Daoy (cell line): ENCODE measurements at regions not wholly inside any gene's neighbourhood (a gene's known extent, or its start where the extent isn't known, plus 50 kb on each side); places are given as distances from the start of the nearest gene placed in this dataset.
A peak's percentile ranks its signal among the peaks of the same experiment; 100 is the strongest.
"Not testable (repeated sequence)": the region's sequence is repeated elsewhere in the genome, so short reads cannot be mapped to it uniquely, and the experiment has no call there.

Experiments
- DNase-seq: peaks from one replicate; pipeline ENCODE4 v3.0.0-alpha.2; 2015; ENCODE audit warnings: low read depth

GRCh38 chr5:66348387-66349125 lies 204.5 kb downstream of the SREK1 start:
- no peak for DNase-seq

- DNase-seq: no peak
Observed at GRCh38 chr5:66351813-66352212, 207.7 kb downstream of the SREK1 start.

- DNase-seq: no peak
Observed at GRCh38 chr5:66353186-66353585, 209.1 kb downstream of the SREK1 start.

GRCh38 chr5:66354422-66354821 lies 210.3 kb downstream of the SREK1 start:
- no peak for DNase-seq

- no peak for DNase-seq
Observed at GRCh38 chr5:66356011-66356565, 212.0 kb downstream of the SREK1 start.

GRCh38 chr5:66358741-66359140 lies 214.6 kb downstream of the SREK1 start:
- no peak for DNase-seq

- DNase-seq: no peak
Observed at GRCh38 chr5:66361070-66361469, 217.0 kb downstream of the SREK1 start.

GRCh38 chr5:66362046-66362445 lies 217.9 kb downstream of the SREK1 start:
- DNase-seq: no peak

- DNase-seq: no peak
Observed at GRCh38 chr5:66362687-66363086, 218.6 kb downstream of the SREK1 start.

GRCh38 chr5:66363097-66363496 lies 219.0 kb downstream of the SREK1 start:
- DNase-seq: no peak

- DNase-seq: no peak
Observed at GRCh38 chr5:66364186-66364585, 220.1 kb downstream of the SREK1 start.

GRCh38 chr5:66365981-66366380 lies 221.9 kb downstream of the SREK1 start:
- DNase-seq: no peak

GRCh38 chr5:66367814-66368541 lies 223.9 kb downstream of the SREK1 start:
- DNase-seq: no peak

- DNase-seq: no peak
Observed at GRCh38 chr5:66368811-66369210, 224.7 kb downstream of the SREK1 start.

- no peak for DNase-seq
Observed at GRCh38 chr5:66377747-66378146, 218.4 kb upstream of the MAST4 start.

GRCh38 chr5:66378407-66378806 lies 217.8 kb upstream of the MAST4 start:
- DNase-seq: no peak

GRCh38 chr5:66382152-66382551 lies 214.0 kb upstream of the MAST4 start:
- DNase-seq: no peak

- DNase-seq: not testable (repeated sequence)
Observed at GRCh38 chr5:66405145-66405544, 191.0 kb upstream of the MAST4 start.

GRCh38 chr5:66406761-66407336 lies 189.3 kb upstream of the MAST4 start:
- peak; percentile 25 for DNase-seq

- DNase-seq: no peak
Observed at GRCh38 chr5:66407765-66408164, 188.4 kb upstream of the MAST4 start.

GRCh38 chr5:66408576-66408975 lies 187.6 kb upstream of the MAST4 start:
- no peak for DNase-seq

- DNase-seq: no peak
Observed at GRCh38 chr5:66410122-66410521, 186.1 kb upstream of the MAST4 start.

- DNase-seq: no peak
Observed at GRCh38 chr5:66411701-66412100, 184.5 kb upstream of the MAST4 start.
